K562 (cell line): ENCODE measurements at regions not wholly inside any gene's neighbourhood (a gene's known extent, or its start where the extent isn't known, plus 50 kb on each side); places are given as distances from the start of the nearest gene placed in this dataset.

Experiments used
- ATAC-seq: fragments of 200-7000 bp; cut with Tn5 transposase; 3 replicates; pipeline ENCODE4 v1.9.1; 2020; ENCODE audit warnings: moderate library complexity
- BruUV-seq: library from RNA; stranded (reverse); fragments of 400-500 nt; replicated peaks from 2 replicates; lab custom pipeline; 2021; lab: Mats Ljungman, UMichigan
- CTCF ChIA-PET: fragments of 300-600 bp; formaldehyde crosslinking; extraction: SDS; loops from one replicate; lab custom pipeline; 2021; ENCODE audit warnings: low intra/inter-chr PET ratio; lab: Yijun Ruan, JAX
- POLR2A ChIA-PET: fragments of 300-600, 350-650 bp; sonication (Branson Sonifier 250); formaldehyde crosslinking; extraction: SDS; loops from one replicate; lab custom pipeline; 2021; ENCODE audit warnings: antibody characterized with exemption, inconsistent platforms; lab: Yijun Ruan, JAX
- DNase-seq, 4 experiments: peaks; one replicate each; pipeline versions ENCODE4 v3.0.0 to v3.0.0-alpha.2; 2011 to 2018; ENCODE audit warnings: low spot score in 3 of 4, mixed read lengths in 3 of 4; ENCODE audit errors: extremely low read depth in 1 of 4
- FAIRE-seq: peaks from 2 replicates; lab custom pipeline; 2011; peaks lifted over from hg19 to GRCh38; lab: Jason Lieb, UNC
- H2AFZ ChIP-seq: 2 replicates; pipeline ENCODE4 v1.6.0; 2011; ENCODE audit warnings: low read depth, low read length, control low read depth, inconsistent platforms
- H3K27ac ChIP-seq: fragments of 200-600 bp; 3 replicates; pipeline ENCODE4 v1.8.0; 2011; ENCODE audit warnings: low read depth, mild to moderate bottlenecking, control low read depth, inconsistent platforms, low read length, moderate library complexity, mixed read lengths; ENCODE audit errors: extremely low read depth
- H3K27me3 ChIP-seq, 2 experiments: fragments of 300-600 bp in 1 of 2; 2 replicates in 1 of 2; 3 replicates in 1 of 2; pipeline versions ENCODE4 v1.6.0 to v1.8.0; 2011; ENCODE audit warnings: inconsistent platforms in 2 of 2, low read length in 2 of 2, mild to moderate bottlenecking in 1 of 2, mixed read lengths in 1 of 2, moderate library complexity in 1 of 2; ENCODE audit not compliant: control insufficient read depth in 2 of 2, insufficient read depth in 2 of 2
- H3K36me3 ChIP-seq: fragments of 300-600 bp; 3 replicates; pipeline ENCODE4 v1.8.0; 2011; ENCODE audit warnings: mild to moderate bottlenecking, low read length, inconsistent platforms; ENCODE audit not compliant: control insufficient read depth, insufficient read depth
- H3K4me1 ChIP-seq, 2 experiments: fragments of 200-600 bp in 1 of 2; replicated peaks in 1 of 2; 2 replicates in 1 of 2; 3 replicates in 1 of 2; pipeline versions ENCODE4 v1.5.1 to v1.8.0; 2011; ENCODE audit warnings: inconsistent platforms in 2 of 2, low read length in 2 of 2, mild to moderate bottlenecking in 1 of 2, mixed read lengths in 1 of 2, moderate library complexity in 1 of 2; ENCODE audit not compliant: control insufficient read depth in 2 of 2, insufficient read depth in 2 of 2
- H3K4me2 ChIP-seq: 2 replicates; pipeline ENCODE4 v1.6.1; 2011; ENCODE audit warnings: low read length, control low read depth, inconsistent platforms, mixed read lengths; ENCODE audit not compliant: insufficient read depth
- H3K4me3 ChIP-seq: fragments of 200-600 bp; sonication (generic), shearing (Covaris generic); 2 replicates; pipeline ENCODE4 v1.5.1; 2016; ENCODE audit warnings: control low read depth, inconsistent platforms
- H3K79me2 ChIP-seq: fragments of 200-600 bp; 3 replicates; pipeline ENCODE4 v1.8.0; 2011; ENCODE audit warnings: low read length, inconsistent platforms; ENCODE audit not compliant: control insufficient read depth, insufficient read depth
- H3K9ac ChIP-seq, 2 experiments: 2 replicates each; pipeline versions ENCODE4 v1.6.0 to v1.6.1; 2011; ENCODE audit warnings: low read depth in 2 of 2, low read length in 2 of 2, control low read depth in 1 of 2, inconsistent platforms in 1 of 2, mild to moderate bottlenecking in 1 of 2, mixed read lengths in 1 of 2; ENCODE audit not compliant: insufficient read depth in 1 of 2
- H3K9me1 ChIP-seq: one replicate; pipeline ENCODE4 v1.6.0; 2011; ENCODE audit warnings: inconsistent platforms, mild to moderate bottlenecking, low read length, moderate library complexity; ENCODE audit not compliant: control insufficient read depth, insufficient read depth
- H3K9me3 ChIP-seq: replicated peaks from 2 replicates; pipeline ENCODE4 v1.5.1; 2011; ENCODE audit warnings: low read depth, low read length, inconsistent platforms; ENCODE audit not compliant: control insufficient read depth, insufficient read depth
- H4K20me1 ChIP-seq: replicated peaks from 2 replicates; pipeline ENCODE4 v1.6.1; 2011; ENCODE audit warnings: low read length, inconsistent platforms, mixed read lengths; ENCODE audit not compliant: control insufficient read depth, insufficient read depth
- BRF2 ChIP-seq: IDR thresholded peaks from 3 replicates; pipeline ENCODE4 v1.6.1; 2011; ENCODE audit warnings: borderline replicate concordance, mild to moderate bottlenecking; ENCODE audit not compliant: insufficient read length, insufficient read depth
- TEAD4 ChIP-seq, 2 experiments: sonication (generic) in 1 of 2; formaldehyde crosslinking in 1 of 2; IDR thresholded peaks; 2 replicates each; pipeline versions ENCODE4 v1.6.1 to v1.8.0; 2012 to 2022; ENCODE audit warnings: borderline replicate concordance in 1 of 2, inconsistent platforms in 1 of 2, low read length in 1 of 2, mild to moderate bottlenecking in 1 of 2, missing genetic modification reagents in 1 of 2
- ZEB2 ChIP-seq: fragments of 450-650 bp; IDR thresholded peaks from 2 replicates; pipeline ENCODE4 v1.6.1; 2016
- WGBS: fragments of 100-300 bp; shearing (Covaris generic); methylation state at CpG from one replicate; pipeline ENCODE4 v1.1.6; 2016; ENCODE audit warnings: low coverage, mixed read lengths; ENCODE audit not compliant: insufficient coverage; ENCODE audit errors: missing lambda C conversion rate; 5-methylcytosine and 5-hydroxymethylcytosine counted together
- in situ Hi-C: fragments of 300-500 bp; cut with MboI; formaldehyde crosslinking; loops from 4 replicates; pipeline ENCODE4 v1.15.0; 2018; ENCODE audit warnings: inconsistent platforms, mixed read lengths
- intact Hi-C: fragments of 100-400 bp; cut with micrococcal nuclease; formaldehyde crosslinking; loops from 2 replicates; pipeline ENCODE4 v1.14.2; 2022

GRCh38 chr7:123237-123636 lies 69.1 kb upstream of the FAM20C start:
- H3K36me3 ChIP-seq: no peaks in the 10 kb centered on the region
- intact Hi-C loops (no loop called here), in situ Hi-C loops (no loop called here)
- no peaks in the 10 kb centered on the region for H3K9me1 ChIP-seq
- peaks cover 7 to 32% of the 10 kb centered on the region in 2 experiments; a peak in 3 of 5 replicates for H3K4me1 ChIP-seq
- peaks cover 12% of the 10 kb centered on the region for H4K20me1 ChIP-seq
- CTCF ChIA-PET: no interaction called here
- ATAC-seq: no peak
- WGBS: 11% methylated on average over 10 of the region's 10 CpGs
- no TSS peak for BruUV-seq
- H2AFZ ChIP-seq: no peak overlapping the region
- H3K79me2 ChIP-seq: no peaks in the 10 kb centered on the region
- no peak for DNase-seq
- no peak overlapping the region for H3K4me2 ChIP-seq
- TF ChIP-seq TEAD4 (IDR thresholded peaks at IDR 0.05; ENCODE audit: low read length): no peak
- no peak for TF ChIP-seq TEAD4 (CRISPR knock-in tag; IDR thresholded peaks at IDR 0.05; ENCODE audit: borderline replicate concordance)
- TF ChIP-seq BRF2: no peak
- TF ChIP-seq ZEB2: no peak
- no peak overlapping the region for H3K9ac ChIP-seq
- H3K4me3 ChIP-seq: no peak overlapping the region
- H3K9me3 ChIP-seq: no peaks in the 10 kb centered on the region
- POLR2A ChIA-PET: no interaction called here
- peaks cover 37 to 66% of the 10 kb centered on the region in 2 experiments for H3K27me3 ChIP-seq
- no peak for FAIRE-seq
- no peak overlapping the region for H3K27ac ChIP-seq
